NT2/D1 (cell line): ENCODE measurements at regions not wholly inside any gene's neighbourhood (a gene's known extent, or its start where the extent isn't known, plus 50 kb on each side); places are given as distances from the start of the nearest gene placed in this dataset.

Experiments
- DNase-seq: peaks from one replicate; pipeline ENCODE4 v3.0.0-alpha.2; 2011; ENCODE audit warnings: low read depth, low spot score
- H3K27me3 ChIP-seq: 2 replicates; pipeline ENCODE4 v1.6.0; 2011; ENCODE audit warnings: mild to moderate bottlenecking; ENCODE audit not compliant: insufficient read length, insufficient read depth
- H3K36me3 ChIP-seq: 2 replicates; pipeline ENCODE4 v1.6.1; 2011; ENCODE audit warnings: mild to moderate bottlenecking, low read length, mixed read lengths; ENCODE audit not compliant: insufficient read depth, insufficient read length
- H3K4me1 ChIP-seq: 2 replicates; pipeline ENCODE4 v1.5.1; 2011; ENCODE audit not compliant: insufficient read depth, insufficient read length
- H3K4me3 ChIP-seq: 2 replicates; pipeline ENCODE4 v1.5.1; 2011; ENCODE audit warnings: low read depth; ENCODE audit not compliant: insufficient read length
- H3K9ac ChIP-seq: 2 replicates; pipeline ENCODE4 v1.6.0; 2011; ENCODE audit warnings: low read depth; ENCODE audit not compliant: insufficient read length
- H3K9me3 ChIP-seq: 2 replicates; pipeline ENCODE4 v1.5.1; 2011; ENCODE audit warnings: mild to moderate bottlenecking, low read length; ENCODE audit not compliant: insufficient read depth
- SUZ12 ChIP-seq: IDR thresholded peaks from 2 replicates; pipeline ENCODE4 v1.6.1; 2011; ENCODE audit not compliant: insufficient read length, insufficient read depth; ENCODE audit errors: extremely low read depth
- YY1 ChIP-seq: IDR thresholded peaks from 2 replicates; pipeline ENCODE4 v1.6.1; 2011; ENCODE audit not compliant: insufficient read length, insufficient read depth
- ZNF274 ChIP-seq: IDR thresholded peaks from 2 replicates; pipeline ENCODE4 v1.6.1; 2011; ENCODE audit warnings: mild to moderate bottlenecking, low read depth, low read length

DNA sequence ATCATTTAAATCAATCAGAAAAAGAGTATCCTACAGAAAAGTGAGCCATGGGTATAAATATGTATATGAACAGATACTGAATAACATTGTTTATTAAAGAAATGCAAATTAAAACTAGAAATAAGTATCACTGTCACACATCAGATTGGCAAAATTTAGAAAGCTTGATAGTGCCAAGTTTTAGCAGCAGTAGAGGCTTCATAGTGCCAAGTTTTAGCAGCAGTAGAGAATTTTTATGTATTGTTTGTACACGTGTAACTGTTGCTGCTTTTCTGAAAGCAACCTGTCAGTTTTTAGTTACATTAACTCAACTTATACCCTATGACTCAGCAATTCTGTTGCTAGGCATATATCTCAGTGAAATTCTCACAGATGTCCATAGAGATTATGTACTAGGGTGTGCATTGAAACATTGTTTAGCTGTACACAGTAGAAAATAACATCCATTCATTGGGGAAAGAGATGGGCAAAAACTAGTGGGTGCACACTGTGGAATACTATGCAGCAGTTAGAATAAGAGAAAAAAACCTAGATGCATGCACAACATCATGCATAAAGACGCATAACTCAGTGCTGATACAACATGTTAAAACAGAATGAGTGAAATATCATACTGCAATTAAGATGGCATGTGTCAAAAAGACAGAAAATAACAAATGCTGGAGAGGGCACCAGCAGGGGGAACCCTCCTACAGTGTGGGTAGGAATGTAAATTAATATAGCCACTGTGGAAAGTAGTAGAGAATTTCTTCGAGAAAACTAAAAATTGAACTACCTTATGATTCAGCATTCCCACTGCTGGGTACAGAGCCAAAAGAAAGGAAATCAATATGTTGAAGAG is 294.5 kb upstream of the NT5C1B start:
- no peak for TF ChIP-seq ZNF274
- TF ChIP-seq SUZ12 = no peak
- TF ChIP-seq YY1 = no peak

DNA sequence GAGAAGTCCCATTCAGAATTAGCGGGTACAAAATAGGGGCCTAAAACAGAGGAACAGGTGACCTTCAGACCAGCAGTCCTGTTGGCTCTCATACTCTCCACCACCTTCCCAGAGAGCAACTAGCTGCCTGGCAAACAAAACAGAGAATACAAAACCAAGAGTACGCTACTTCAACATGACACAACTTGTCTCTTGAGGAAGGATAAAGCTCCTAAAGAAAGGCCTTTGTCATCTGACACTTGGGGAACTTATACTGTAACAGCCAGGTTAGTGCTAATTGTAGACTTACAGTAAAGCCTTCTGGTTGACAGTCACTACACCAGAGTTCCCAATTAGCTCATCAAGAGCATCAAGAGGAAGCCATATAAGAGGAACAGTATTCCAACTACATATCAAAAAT is 282.1 kb upstream of the NT5C1B start:
- Histone ChIP-seq H3K9ac (no peak overlapping the region), H3K27me3 (no peaks in the 10 kb centered on the region), H3K4me1 (no peaks in the 10 kb centered on the region), H3K9me3 (peaks cover 4% of the 10 kb centered on the region; the same call in 1 of the 2 replicates), H3K36me3 (no peaks in the 10 kb centered on the region), H3K4me3 (no peak overlapping the region)
- TF ChIP-seq YY1 (no peak), ZNF274 (no peak), SUZ12 (no peak)
- DNase-seq = no peak

More for the DNA sequence above, 294.5 kb upstream of the NT5C1B start:
- Histone ChIP-seq H3K9me3 (no peaks in the 10 kb centered on the region), H3K27me3 (no peaks in the 10 kb centered on the region), H3K4me1 (no peaks in the 10 kb centered on the region), H3K36me3 (no peaks in the 10 kb centered on the region), H3K4me3 (no peak overlapping the region), H3K9ac (no peak overlapping the region)
- DNase-seq = peak; percentile 2

DNA sequence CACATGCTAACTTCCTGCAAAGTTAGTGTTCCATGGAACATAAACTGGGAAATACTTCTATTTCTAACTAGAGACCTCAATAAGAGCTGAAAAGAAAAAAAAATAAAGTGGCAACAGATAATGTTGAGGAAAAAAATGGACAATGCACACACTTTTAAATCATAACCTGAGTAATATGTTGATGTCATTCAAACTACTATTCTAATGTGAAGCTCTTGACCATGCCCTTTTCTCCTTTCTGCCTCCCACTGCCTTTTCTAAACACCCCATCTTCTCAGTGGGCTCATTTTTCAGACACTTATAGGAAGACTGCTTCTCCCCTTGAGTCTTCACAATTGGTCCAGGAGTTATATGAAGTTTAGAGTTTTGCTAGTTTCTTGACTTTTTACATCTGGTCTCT is 280.9 kb upstream of the NT5C1B start:
- H3K4me3 ChIP-seq = no peak overlapping the region
- no peaks in the 10 kb centered on the region for H3K4me1 ChIP-seq
- H3K9ac ChIP-seq = no peak overlapping the region
- no peaks in the 10 kb centered on the region for H3K36me3 ChIP-seq
- peaks cover 8% of the 10 kb centered on the region; the same call in 1 of the 2 replicates for H3K9me3 ChIP-seq
- H3K27me3 ChIP-seq = no peaks in the 10 kb centered on the region
- DNase-seq = no peak
- TF ChIP-seq SUZ12 (no peak), ZNF274 (no peak), YY1 (no peak)

DNA sequence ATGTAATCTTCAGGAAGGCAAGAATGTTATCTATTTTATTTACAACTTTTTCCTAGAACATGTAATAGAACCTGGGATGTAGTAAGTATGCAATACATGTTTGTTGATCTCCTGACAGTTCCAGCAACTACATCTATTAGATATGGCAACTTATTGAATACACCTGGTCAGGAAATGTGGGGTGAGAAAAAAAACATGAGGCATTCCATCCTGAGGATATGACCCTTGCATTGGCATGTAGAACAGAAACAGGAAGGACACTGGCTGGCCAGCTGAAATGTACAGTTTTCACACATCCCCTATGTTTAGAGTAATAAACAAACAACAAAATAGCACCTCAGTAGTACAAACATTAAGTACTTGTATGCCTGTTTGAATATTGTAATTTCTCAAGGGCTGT is 272.6 kb upstream of the NT5C1B start:
- Histone ChIP-seq H3K9me3 (peaks cover 8% of the 10 kb centered on the region; the same call in 1 of the 2 replicates), H3K9ac (no peak overlapping the region), H3K4me3 (no peak overlapping the region), H3K4me1 (no peaks in the 10 kb centered on the region), H3K27me3 (no peaks in the 10 kb centered on the region), H3K36me3 (no peaks in the 10 kb centered on the region)
- DNase-seq = no peak
- TF ChIP-seq SUZ12 (no peak), YY1 (no peak)

DNA sequence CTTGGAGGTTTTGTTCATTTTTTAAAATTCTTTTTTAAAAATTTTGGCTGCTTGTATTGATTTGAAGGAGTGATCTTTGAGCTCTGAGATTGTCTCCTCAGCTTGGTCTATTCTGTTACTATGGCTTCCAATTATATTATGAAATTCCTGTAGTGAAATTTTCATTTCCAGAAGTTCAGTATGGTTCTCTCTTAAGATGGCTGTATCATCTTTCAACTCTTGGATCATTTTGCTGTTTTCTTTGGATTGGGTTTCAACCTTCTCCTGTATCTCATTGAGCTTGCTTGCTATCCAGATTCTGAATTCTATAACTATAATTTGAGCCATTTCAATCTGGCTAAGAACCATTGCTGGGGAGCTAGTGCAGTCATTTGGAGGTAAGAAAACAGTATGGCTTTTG is 270.8 kb upstream of the NT5C1B start:
- H3K9ac ChIP-seq = no peak overlapping the region
- no peaks in the 10 kb centered on the region for H3K36me3 ChIP-seq
- no peaks in the 10 kb centered on the region for H3K4me1 ChIP-seq
- no peaks in the 10 kb centered on the region for H3K9me3 ChIP-seq
- DNase-seq = no peak
- H3K4me3 ChIP-seq = no peak overlapping the region
- no peaks in the 10 kb centered on the region for H3K27me3 ChIP-seq
- no peak for TF ChIP-seq SUZ12
- TF ChIP-seq YY1 = no peak
- TF ChIP-seq ZNF274 = no peak

DNA sequence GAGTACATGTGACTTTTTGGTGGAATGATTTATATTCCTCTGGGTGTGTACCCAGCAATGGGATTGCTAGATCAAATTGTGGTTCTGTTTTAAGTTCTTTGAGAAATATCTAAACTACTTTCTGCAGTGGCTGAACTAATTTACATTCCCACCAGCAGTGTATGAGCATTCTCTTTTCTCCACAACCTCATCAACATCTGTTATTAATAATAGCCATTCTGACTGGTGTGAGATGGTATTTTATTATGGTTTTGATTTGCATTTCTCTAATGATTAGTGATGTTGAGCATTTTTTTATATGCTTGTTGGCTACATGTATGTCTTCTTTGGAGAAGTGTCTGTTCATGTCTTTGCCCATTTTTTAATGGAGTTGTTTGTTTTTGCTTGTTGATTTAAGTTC is 267.4 kb upstream of the NT5C1B start:
- H3K4me1 ChIP-seq = no peaks in the 10 kb centered on the region
- H3K36me3 ChIP-seq = no peaks in the 10 kb centered on the region
- H3K27me3 ChIP-seq = no peaks in the 10 kb centered on the region
- no peak for DNase-seq
- H3K9me3 ChIP-seq = no peaks in the 10 kb centered on the region
- TF ChIP-seq YY1 (no peak), ZNF274 (no peak), SUZ12 (no peak)
- no peak overlapping the region for H3K4me3 ChIP-seq
- no peak overlapping the region for H3K9ac ChIP-seq

DNA sequence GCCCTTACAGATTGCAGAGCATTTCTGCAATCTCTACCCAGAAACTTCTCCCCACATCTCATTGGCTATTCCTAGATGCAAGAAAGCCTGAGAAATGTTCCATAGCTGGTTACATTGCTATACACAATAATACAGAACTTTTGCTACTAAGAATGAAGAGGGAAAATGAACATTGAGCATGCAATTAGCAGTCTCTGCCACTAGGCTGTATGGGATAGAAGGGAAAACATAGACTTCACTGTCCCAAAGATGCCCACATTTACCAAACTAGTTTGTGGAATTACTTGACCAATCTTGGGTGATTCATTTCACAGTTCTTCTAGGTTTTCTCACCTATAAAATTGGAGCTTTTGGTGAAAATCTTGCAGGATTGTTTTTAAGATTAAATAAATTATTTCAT is 265.7 kb upstream of the NT5C1B start:
- H3K4me3 ChIP-seq = no peak overlapping the region
- H3K9me3 ChIP-seq = no peaks in the 10 kb centered on the region
- H3K4me1 ChIP-seq = no peaks in the 10 kb centered on the region
- no peak overlapping the region for H3K9ac ChIP-seq
- H3K27me3 ChIP-seq = no peaks in the 10 kb centered on the region
- no peak for DNase-seq
- no peaks in the 10 kb centered on the region for H3K36me3 ChIP-seq
- no peak for TF ChIP-seq ZNF274
- TF ChIP-seq SUZ12 = no peak
- no peak for TF ChIP-seq YY1
